Fibroblast of lung (primary cell): ENCODE measurements at regions not wholly inside any gene's neighbourhood (a gene's known extent, or its start where the extent isn't known, plus 50 kb on each side); places are given as distances from the start of the nearest gene placed in this dataset.

Experiments used
- DNase-seq, 2 donors: peaks; one replicate each; pipeline versions ENCODE4 v3.0.0 to v3.0.0-alpha.2; 2010; ENCODE audit warnings: low read depth in 2 of 2
- H2AFZ ChIP-seq: 2 replicates; pipeline ENCODE4 v1.5.1; 2012; ENCODE audit warnings: low read length, control low read depth, inconsistent platforms
- H3K27ac ChIP-seq: 2 replicates; pipeline ENCODE4 v1.5.1; 2011; ENCODE audit warnings: low read length, control low read depth; ENCODE audit not compliant: insufficient read depth
- H3K27me3 ChIP-seq: 2 replicates; pipeline ENCODE4 v1.5.1; 2011; ENCODE audit warnings: mild to moderate bottlenecking, low read length; ENCODE audit not compliant: control insufficient read depth, insufficient read depth
- H3K36me3 ChIP-seq: 2 replicates; pipeline ENCODE4 v1.5.1; 2011; ENCODE audit warnings: low read length; ENCODE audit not compliant: control insufficient read depth, insufficient read depth
- H3K4me1 ChIP-seq: 2 replicates; pipeline ENCODE4 v1.5.1; 2011; ENCODE audit warnings: low read length; ENCODE audit not compliant: control insufficient read depth, insufficient read depth; ENCODE audit errors: extremely low read depth
- H3K4me2 ChIP-seq: 2 replicates; pipeline ENCODE4 v1.5.1; 2011; ENCODE audit warnings: low read length, control low read depth; ENCODE audit not compliant: insufficient read depth; ENCODE audit errors: extremely low read depth
- H3K4me3 ChIP-seq, 4 experiments: fragments of 200-600 bp in 1 of 4; sonication (generic) in 1 of 4; replicated peaks in 1 of 4; 2 replicates each; pipeline ENCODE4 v1.5.1; 2011 to 2016; ENCODE audit warnings: low read length in 4 of 4, low read depth in 3 of 4, mild to moderate bottlenecking in 3 of 4, control low read depth in 2 of 4, inconsistent platforms in 1 of 4, mixed read lengths in 1 of 4; ENCODE audit not compliant: insufficient read depth in 1 of 4; ENCODE audit errors: control extremely low read depth in 1 of 4
- H3K79me2 ChIP-seq: 2 replicates; pipeline ENCODE4 v1.5.1; 2012; ENCODE audit warnings: mild to moderate bottlenecking, low read length, inconsistent platforms; ENCODE audit not compliant: control insufficient read depth, insufficient read depth
- H3K9ac ChIP-seq: 2 replicates; pipeline ENCODE4 v1.5.1; 2011; ENCODE audit warnings: mild to moderate bottlenecking, low read length, control low read depth; ENCODE audit not compliant: insufficient read depth
- H3K9me3 ChIP-seq: 2 replicates; pipeline ENCODE4 v1.5.1; 2012; ENCODE audit warnings: low read depth, low read length; ENCODE audit not compliant: control insufficient read depth, insufficient read depth
- H4K20me1 ChIP-seq: 2 replicates; pipeline ENCODE4 v1.5.1; 2011; ENCODE audit warnings: low read length; ENCODE audit not compliant: control insufficient read depth, insufficient read depth; ENCODE audit errors: extremely low read depth
- CTCF ChIP-seq, 2 donors: IDR thresholded peaks in 1 of 2; conservative IDR thresholded peaks in 1 of 2; 1 replicate in 1 of 2; 2 replicates in 1 of 2; pipeline ENCODE4 v1.5.1; 2011 to 2012; ENCODE audit warnings: low read length in 2 of 2, control low read depth in 1 of 2, inconsistent platforms in 1 of 2, low read depth in 1 of 2, mild to moderate bottlenecking in 1 of 2
- EZH2 ChIP-seq: IDR thresholded peaks from 2 replicates; pipeline ENCODE4 v1.5.1; 2012; ENCODE audit warnings: low read length, control low read depth, mild to moderate bottlenecking; ENCODE audit errors: missing control alignments

- no peak overlapping the region for H2AFZ ChIP-seq
- no peaks in the 10 kb centered on the region for H3K27me3 ChIP-seq
- H3K4me3 ChIP-seq: no peak overlapping the region
- no peak overlapping the region for H3K4me2 ChIP-seq
- DNase-seq: no peak
- H3K36me3 ChIP-seq: no peaks in the 10 kb centered on the region
- H3K9me3 ChIP-seq: no peaks in the 10 kb centered on the region
- no peaks in the 10 kb centered on the region for H4K20me1 ChIP-seq
- no peak overlapping the region for H3K27ac ChIP-seq
- no peak for TF ChIP-seq EZH2
- no peak for TF ChIP-seq CTCF (conservative IDR thresholded peaks at IDR 0.05 in 1 of 2, IDR thresholded peaks at IDR 0.05 in 1 of 2; ENCODE audit: low read depth in 1 of 2, low read length in 2 of 2)
- no peaks in the 10 kb centered on the region for H3K4me1 ChIP-seq
- no peaks in the 10 kb centered on the region for H3K79me2 ChIP-seq
- H3K9ac ChIP-seq: no peak overlapping the region
Observed at GRCh38 chr15:25207369-25207768, 231.5 kb downstream of the UBE3A start.

- no peaks in the 10 kb centered on the region for H3K9me3 ChIP-seq
- TF ChIP-seq EZH2 (no peak), CTCF (conservative IDR thresholded peaks at IDR 0.05 in 1 of 2, IDR thresholded peaks at IDR 0.05 in 1 of 2; ENCODE audit: low read depth in 1 of 2, low read length in 2 of 2) (no peak)
Observed at GRCh38 chr15:25208735-25209134, 230.1 kb downstream of the UBE3A start.

GRCh38 chr15:25220834-25221233 is 218.0 kb downstream of the UBE3A start:
- peaks cover 2% of the 10 kb centered on the region for H3K9me3 ChIP-seq
- no peaks in the 10 kb centered on the region for H3K4me1 ChIP-seq
- no peaks in the 10 kb centered on the region for H4K20me1 ChIP-seq
- no peaks in the 10 kb centered on the region for H3K79me2 ChIP-seq
- no peaks in the 10 kb centered on the region for H3K36me3 ChIP-seq
- no peak overlapping the region for H3K9ac ChIP-seq
- no peak overlapping the region for H3K4me2 ChIP-seq
- DNase-seq: no peak
- TF ChIP-seq CTCF (conservative IDR thresholded peaks at IDR 0.05 in 1 of 2, IDR thresholded peaks at IDR 0.05 in 1 of 2; ENCODE audit: low read depth in 1 of 2, low read length in 2 of 2) (no peak), EZH2 (no peak)
- no peak overlapping the region for H2AFZ ChIP-seq
- H3K4me3 ChIP-seq: no peak overlapping the region
- no peaks in the 10 kb centered on the region for H3K27me3 ChIP-seq
- H3K27ac ChIP-seq: no peak overlapping the region

More at GRCh38 chr15:25208735-25209134, 230.1 kb downstream of the UBE3A start:
- Histone ChIP-seq H3K79me2 (no peaks in the 10 kb centered on the region), H4K20me1 (no peaks in the 10 kb centered on the region), H2AFZ (no peak overlapping the region), H3K4me2 (no peak overlapping the region), H3K36me3 (no peaks in the 10 kb centered on the region), H3K9ac (no peak overlapping the region), H3K27ac (no peak overlapping the region), H3K27me3 (no peaks in the 10 kb centered on the region), H3K4me3 (no peak overlapping the region), H3K4me1 (no peaks in the 10 kb centered on the region)
- no peak for DNase-seq
